Mucosa of descending colon (tissue), 3 donors: ENCODE measurements at regions not wholly inside any gene's neighbourhood (a gene's known extent, or its start where the extent isn't known, plus 50 kb on each side); places are given as distances from the start of the nearest gene placed in this dataset.

Experiments
- ATAC-seq: fragments of 200-7000 bp; cut with Tn5 transposase; one replicate; pipeline ENCODE4 v1.9.1; 2020; ENCODE audit warnings: mild to moderate bottlenecking, moderate library complexity
- DNase-seq, 3 donors: peaks; one replicate each; pipeline ENCODE4 v3.0.0-alpha.2; 2020
- H3K36me3 ChIP-seq: fragments of 200-600 bp; one replicate; pipeline ENCODE4 v1.8.0; 2021; ENCODE audit warnings: low read depth, mild to moderate bottlenecking
- H3K4me1 ChIP-seq: fragments of 200-600 bp; one replicate; pipeline ENCODE4 v1.8.0; 2021; ENCODE audit warnings: low read depth, mild to moderate bottlenecking
- H3K4me3 ChIP-seq: fragments of 200-600 bp; one replicate; pipeline ENCODE4 v1.8.0; 2021; ENCODE audit warnings: mild to moderate bottlenecking
- H3K9me3 ChIP-seq: fragments of 200-600 bp; one replicate; pipeline ENCODE4 v1.8.0; 2021; ENCODE audit warnings: mild to moderate bottlenecking
- intact Hi-C, 2 donors: fragments of 100-400 bp; cut with DNase I in 1 of 2; cut with micrococcal nuclease in 1 of 2; formaldehyde crosslinking; loops; one replicate each; pipeline versions ENCODE4 v1.11.0 to v1.11.1; 2022; cut with DNase I, micrococcal nuclease
- TF ChIP-seq, protein P1 (sequence below): fragments of 200-600 bp; IDR thresholded peaks from one replicate; pipeline ENCODE4 v1.8.0; 2022; ENCODE audit warnings: antibody characterized with exemption, mild to moderate bottlenecking
- donor health status: DM: no; HTN: no; CAD: no; lungs with moderate emphysema.
- donor health status: DM: no; HTN: no; CAD: no.
- donor health status: DM: no; HTN: yes; CAD: no.

DNA sequence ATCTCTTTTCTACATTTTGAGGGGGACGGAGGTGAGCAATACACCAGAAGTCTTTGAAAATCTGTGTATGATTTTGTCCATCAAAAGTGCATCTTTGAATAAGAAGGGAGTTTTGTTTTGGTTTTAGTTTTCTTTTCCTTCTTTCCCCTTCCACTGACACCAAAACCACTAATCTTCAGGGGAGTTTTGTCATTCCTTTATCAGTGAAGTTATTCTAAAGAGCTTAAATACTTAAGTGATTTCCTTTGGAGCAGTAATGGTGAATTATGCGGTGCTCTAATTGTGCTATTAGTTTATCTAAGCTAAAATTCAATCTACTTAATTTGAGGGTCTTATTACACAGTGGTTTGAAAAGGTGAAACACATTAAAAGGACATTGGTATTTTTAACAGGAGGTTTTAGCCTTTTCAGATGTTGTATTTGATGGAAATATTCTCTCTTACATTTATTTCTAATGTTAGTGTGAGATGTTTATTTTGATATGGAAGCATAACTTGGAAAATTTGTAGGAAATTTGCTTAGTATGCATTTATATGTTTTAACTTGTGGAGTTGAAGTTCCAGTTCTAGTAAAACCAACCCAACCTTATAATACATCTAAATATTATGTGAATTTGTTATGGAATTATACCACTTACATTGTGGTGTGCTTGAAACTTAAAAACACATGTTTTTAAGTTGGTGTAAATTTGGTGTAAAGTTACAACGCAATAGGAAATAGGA lies 124.9 kb downstream of the PCDH7 start:
- no peak for ATAC-seq

DNA sequence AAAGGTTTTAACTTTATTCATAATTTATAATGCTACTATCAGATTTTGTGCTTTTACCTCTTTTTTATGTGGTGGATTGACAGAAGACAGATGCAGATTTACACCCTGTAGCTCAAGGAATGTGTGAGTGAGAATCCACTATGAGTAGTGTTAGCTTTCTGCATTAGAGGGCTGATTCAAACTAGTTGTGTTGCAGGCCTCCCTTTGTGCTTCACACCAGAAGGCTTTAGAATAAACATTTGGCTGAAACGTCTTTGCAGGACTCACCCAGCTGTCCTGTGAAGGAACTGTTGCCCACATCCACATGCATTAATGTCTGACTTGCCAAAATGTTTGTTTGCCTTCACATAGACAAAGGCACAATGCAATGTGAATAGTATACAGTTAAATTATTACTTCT lies 127.0 kb downstream of the PCDH7 start:
- Histone ChIP-seq H3K4me3 (no peak overlapping the region), H3K9me3 (no peaks in the 10 kb centered on the region), H3K4me1 (no peaks in the 10 kb centered on the region), H3K36me3 (no peaks in the 10 kb centered on the region)
- no peak for DNase-seq
- intact Hi-C loops: no loop called here
- ATAC-seq: no peak
- TF ChIP-seq, protein P1, sequence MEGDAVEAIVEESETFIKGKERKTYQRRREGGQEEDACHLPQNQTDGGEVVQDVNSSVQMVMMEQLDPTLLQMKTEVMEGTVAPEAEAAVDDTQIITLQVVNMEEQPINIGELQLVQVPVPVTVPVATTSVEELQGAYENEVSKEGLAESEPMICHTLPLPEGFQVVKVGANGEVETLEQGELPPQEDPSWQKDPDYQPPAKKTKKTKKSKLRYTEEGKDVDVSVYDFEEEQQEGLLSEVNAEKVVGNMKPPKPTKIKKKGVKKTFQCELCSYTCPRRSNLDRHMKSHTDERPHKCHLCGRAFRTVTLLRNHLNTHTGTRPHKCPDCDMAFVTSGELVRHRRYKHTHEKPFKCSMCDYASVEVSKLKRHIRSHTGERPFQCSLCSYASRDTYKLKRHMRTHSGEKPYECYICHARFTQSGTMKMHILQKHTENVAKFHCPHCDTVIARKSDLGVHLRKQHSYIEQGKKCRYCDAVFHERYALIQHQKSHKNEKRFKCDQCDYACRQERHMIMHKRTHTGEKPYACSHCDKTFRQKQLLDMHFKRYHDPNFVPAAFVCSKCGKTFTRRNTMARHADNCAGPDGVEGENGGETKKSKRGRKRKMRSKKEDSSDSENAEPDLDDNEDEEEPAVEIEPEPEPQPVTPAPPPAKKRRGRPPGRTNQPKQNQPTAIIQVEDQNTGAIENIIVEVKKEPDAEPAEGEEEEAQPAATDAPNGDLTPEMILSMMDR: no peak

More for the DNA sequence above, 124.9 kb downstream of the PCDH7 start:
- no peak for DNase-seq
- H3K4me1 ChIP-seq: no peaks in the 10 kb centered on the region
- intact Hi-C loops: no loop called here
- H3K9me3 ChIP-seq: no peaks in the 10 kb centered on the region
- H3K36me3 ChIP-seq: no peaks in the 10 kb centered on the region
- no peak overlapping the region for H3K4me3 ChIP-seq
- TF ChIP-seq, protein P1: no peak

DNA sequence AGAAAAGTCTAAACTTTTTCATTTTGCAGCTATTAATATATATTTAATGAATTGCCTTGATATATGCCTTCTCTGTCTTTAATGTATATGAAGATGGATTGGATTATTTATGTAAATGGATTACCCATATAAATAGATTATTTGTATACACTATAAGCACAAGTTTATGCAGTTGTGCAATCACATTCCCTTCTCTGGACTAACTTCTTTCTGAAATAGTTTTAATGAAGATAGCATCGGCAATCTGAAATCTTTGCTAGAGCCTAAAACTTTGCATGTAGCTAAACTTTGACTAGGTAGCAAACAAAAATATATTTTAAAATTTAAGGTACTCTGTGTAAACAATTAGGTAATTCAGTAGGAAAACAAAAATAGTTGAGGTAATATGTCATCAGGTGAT lies 127.8 kb downstream of the PCDH7 start:
- Histone ChIP-seq H3K9me3 (no peaks in the 10 kb centered on the region), H3K4me1 (no peaks in the 10 kb centered on the region), H3K4me3 (no peak overlapping the region), H3K36me3 (no peaks in the 10 kb centered on the region)
- intact Hi-C loops: no loop called here
- DNase-seq (no peak), ATAC-seq (no peak)
- TF ChIP-seq, protein P1: no peak

DNA sequence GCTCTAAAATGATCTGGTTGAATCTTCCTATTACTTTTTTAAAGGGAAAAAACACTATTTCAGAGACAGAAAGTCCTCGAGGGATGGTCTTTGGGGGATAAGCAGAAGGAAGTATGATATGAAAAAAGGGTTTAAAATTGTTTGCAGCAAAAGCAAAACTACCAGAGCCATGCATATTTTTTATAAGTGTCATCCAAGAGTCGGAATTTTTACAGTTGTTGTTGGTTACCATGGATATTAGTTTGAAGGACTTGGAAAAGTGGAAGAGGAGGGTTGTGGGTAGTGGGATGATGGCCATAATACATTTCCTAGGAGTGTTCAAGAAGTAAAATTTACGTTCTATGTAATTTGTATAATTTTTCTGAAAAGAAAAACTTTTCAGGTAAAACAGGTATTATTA lies 134.4 kb downstream of the PCDH7 start:
- H3K4me1 ChIP-seq: no peaks in the 10 kb centered on the region
- H3K36me3 ChIP-seq: no peaks in the 10 kb centered on the region
- no peak for ATAC-seq
- no peaks in the 10 kb centered on the region for H3K9me3 ChIP-seq
- no peak overlapping the region for H3K4me3 ChIP-seq
- TF ChIP-seq, protein P1: no peak
- intact Hi-C loops: no loop called here
- no peak for DNase-seq

DNA sequence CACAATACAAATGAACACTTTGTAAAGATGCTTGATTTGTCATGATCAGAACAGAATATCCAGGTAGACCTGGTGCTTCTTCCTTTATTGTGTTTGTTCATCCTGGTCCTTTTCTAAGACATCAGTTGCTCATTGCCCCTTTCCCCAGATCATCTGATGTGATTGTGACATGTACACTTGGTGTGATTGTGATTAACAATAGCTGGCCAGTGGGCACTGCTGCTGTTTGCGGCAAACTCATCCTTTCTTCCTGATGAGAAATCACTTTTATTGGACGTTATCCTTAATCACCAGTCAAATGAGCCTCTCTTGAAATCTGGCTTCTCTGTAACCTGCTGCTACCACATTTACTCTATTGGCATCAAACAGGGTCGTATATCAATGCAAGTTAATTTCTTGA lies 135.1 kb downstream of the PCDH7 start:
- Histone ChIP-seq H3K36me3 (no peaks in the 10 kb centered on the region), H3K9me3 (no peaks in the 10 kb centered on the region), H3K4me1 (no peaks in the 10 kb centered on the region), H3K4me3 (no peak overlapping the region)
- intact Hi-C loops: no loop called here
- no peak for ATAC-seq
- DNase-seq: no peak
- TF ChIP-seq, protein P1: no peak
